MCF 10A (cell line): ENCODE measurements at regions not wholly inside any gene's neighbourhood (a gene's known extent, or its start where the extent isn't known, plus 50 kb on each side); places are given as distances from the start of the nearest gene placed in this dataset.

Experiments
- BruUV-seq: library from RNA; stranded (reverse); fragments of 400-500 nt; replicated peaks from 2 replicates; lab custom pipeline; 2021; lab: Mats Ljungman, UMichigan
- CTCF ChIA-PET: fragments of 300-600 bp; sonication (Branson Sonifier 250); formaldehyde crosslinking; extraction: SDS; loops from one replicate; lab custom pipeline; 2021; ENCODE audit warnings: antibody characterized with exemption, inconsistent platforms; lab: Yijun Ruan, JAX
- POLR2A ChIA-PET: fragments of 300-600, 350-650 bp; sonication (Branson Sonifier 250); formaldehyde crosslinking; extraction: SDS; loops from one replicate; lab custom pipeline; 2020; ENCODE audit warnings: antibody characterized with exemption, inconsistent platforms; lab: Yijun Ruan, JAX
- DNase-seq: peaks from one replicate; pipeline ENCODE4 v3.0.0-alpha.2; 2018; ENCODE audit not compliant: unreplicated experiment
- H3K27ac Mint-ChIP-seq: one replicate; pipeline ENCODE4 v1.8.0; 2022; ENCODE audit warnings: mild to moderate bottlenecking, low read depth, mixed read lengths; ENCODE audit not compliant: unreplicated experiment
- H3K27me3 Mint-ChIP-seq: one replicate; pipeline ENCODE4 v1.8.0; 2022; ENCODE audit warnings: mixed read lengths; ENCODE audit not compliant: insufficient read depth, unreplicated experiment
- H3K36me3 Mint-ChIP-seq: one replicate; pipeline ENCODE4 v1.8.0; 2022; ENCODE audit warnings: mild to moderate bottlenecking, moderate library complexity, mixed read lengths; ENCODE audit not compliant: insufficient read depth, unreplicated experiment
- H3K4me1 Mint-ChIP-seq: one replicate; pipeline ENCODE4 v1.8.0; 2022; ENCODE audit warnings: mixed read lengths; ENCODE audit not compliant: insufficient read depth, unreplicated experiment
- H3K4me3 Mint-ChIP-seq: one replicate; pipeline ENCODE4 v1.8.0; 2022; ENCODE audit warnings: mild to moderate bottlenecking, moderate library complexity, mixed read lengths; ENCODE audit not compliant: unreplicated experiment
- H3K9me3 Mint-ChIP-seq: one replicate; pipeline ENCODE4 v1.8.0; 2022; ENCODE audit warnings: mixed read lengths; ENCODE audit not compliant: unreplicated experiment
- CTCF ChIP-seq: fragments of 200-600 bp; IDR thresholded peaks from one replicate; pipeline ENCODE4 v1.8.0; 2022; ENCODE audit warnings: antibody characterized with exemption, mild to moderate bottlenecking; ENCODE audit not compliant: unreplicated experiment
- intact Hi-C: fragments of 100-400 bp; cut with micrococcal nuclease; formaldehyde crosslinking; loops from 2 replicates; pipeline ENCODE4 v1.14.1; 2022

- TF ChIP-seq CTCF: no peak
- H3K27ac Mint-ChIP-seq: no peak overlapping the region
Measured at GRCh38 chr1:5774019-5774418, 218.2 kb downstream of the NPHP4 start.

GRCh38 chr1:5771788-5772187, 220.4 kb downstream of the NPHP4 start:
- TF ChIP-seq CTCF: no peak
- intact Hi-C loops: no loop called here
- DNase-seq: no peak
- Mint-ChIP-seq H3K4me3 (no peak overlapping the region), H3K36me3 (no peaks in the 10 kb centered on the region), H3K27ac (no peak overlapping the region), H3K9me3 (no peaks in the 10 kb centered on the region), H3K4me1 (no peaks in the 10 kb centered on the region), H3K27me3 (peaks cover 60% of the 10 kb centered on the region)
- no TSS peak for BruUV-seq
- POLR2A ChIA-PET: no interaction called here
- CTCF ChIA-PET: interaction anchor here (1.1 kb wide), 1 partner anchor 133 kb away, joined by 3 read pairs; no protein-coding TSS in a partner anchor

More at GRCh38 chr1:5774019-5774418, 218.2 kb downstream of the NPHP4 start:
- POLR2A ChIA-PET: no interaction called here
- CTCF ChIA-PET: interaction anchor here (1.6 kb wide), 1 partner anchor 259 kb away, joined by 3 read pairs; no protein-coding TSS in a partner anchor
- intact Hi-C loops: no loop called here
- Mint-ChIP-seq H3K36me3 (no peaks in the 10 kb centered on the region), H3K4me1 (no peaks in the 10 kb centered on the region), H3K4me3 (no peak overlapping the region), H3K9me3 (peaks cover 5% of the 10 kb centered on the region), H3K27me3 (peaks cover 38% of the 10 kb centered on the region)
- no TSS peak for BruUV-seq
- no peak for DNase-seq

GRCh38 chr1:5770981-5771765, 221.1 kb downstream of the NPHP4 start:
- CTCF ChIA-PET: interaction anchor here (0.6 to 1.1 kb wide), 2 partner anchors 133 to 301 kb away, joined by 3 read pairs; no protein-coding TSS in a partner anchor
- Mint-ChIP-seq H3K36me3 (no peaks in the 10 kb centered on the region), H3K4me1 (no peaks in the 10 kb centered on the region), H3K9me3 (no peaks in the 10 kb centered on the region), H3K27me3 (peaks cover 66% of the 10 kb centered on the region), H3K27ac (no peak overlapping the region), H3K4me3 (no peak overlapping the region)
- intact Hi-C loops: no loop called here
- DNase-seq: no peak
- no TSS peak for BruUV-seq
- POLR2A ChIA-PET: no interaction called here
- no peak for TF ChIP-seq CTCF

- H3K27me3 Mint-ChIP-seq: peaks cover 77% of the 10 kb centered on the region
- CTCF ChIA-PET: no interaction called here
- POLR2A ChIA-PET: no interaction called here
- no peaks in the 10 kb centered on the region for H3K4me1 Mint-ChIP-seq
- DNase-seq: no peak
- H3K4me3 Mint-ChIP-seq: no peak overlapping the region
- no TSS peak for BruUV-seq
- no peak overlapping the region for H3K27ac Mint-ChIP-seq
- no peaks in the 10 kb centered on the region for H3K36me3 Mint-ChIP-seq
- no peaks in the 10 kb centered on the region for H3K9me3 Mint-ChIP-seq
- intact Hi-C loops: no loop called here
- no peak for TF ChIP-seq CTCF
Measured at GRCh38 chr1:5769760-5770159, 222.5 kb downstream of the NPHP4 start.
